T-helper 9 cell (primary cell): ENCODE measurements at regions not wholly inside any gene's neighbourhood (a gene's known extent, or its start where the extent isn't known, plus 50 kb on each side); places are given as distances from the start of the nearest gene placed in this dataset.
"Not testable (repeated sequence)": the region's sequence is repeated elsewhere in the genome, so short reads cannot be mapped to it uniquely, and the experiment has no call there.

ENCODE experiments used
- DNase-seq: peaks from one replicate; pipeline ENCODE4 v3.0.0-alpha.2; 2020

GRCh38 chr6:137304020-137304780 lies 85.0 kb upstream of the IFNGR1 start:
- DNase-seq = no peak

- no peak for DNase-seq
Measured at GRCh38 chr6:137303441-137303840, 84.3 kb upstream of the IFNGR1 start.

DNA sequence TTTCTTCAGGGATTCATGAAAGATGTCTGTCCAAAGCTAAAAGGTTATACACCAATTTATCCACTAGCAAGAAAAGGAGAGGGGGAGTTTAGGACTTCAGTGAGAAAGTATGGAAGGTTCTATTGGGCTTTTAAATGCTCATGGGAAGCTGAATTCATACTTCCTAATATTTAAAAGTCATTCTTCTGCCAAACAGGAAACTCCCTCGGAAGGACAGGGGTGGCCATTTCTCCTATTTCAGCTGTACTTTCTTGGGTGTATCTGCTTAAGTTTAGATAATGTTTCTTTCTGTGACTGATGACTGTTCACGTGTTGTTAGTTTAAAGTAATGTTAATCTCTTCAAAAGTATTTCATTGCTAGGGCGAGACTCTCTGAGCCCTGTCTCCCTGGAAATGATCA lies 80.5 kb upstream of the IFNGR1 start:
- DNase-seq = no peak

DNA sequence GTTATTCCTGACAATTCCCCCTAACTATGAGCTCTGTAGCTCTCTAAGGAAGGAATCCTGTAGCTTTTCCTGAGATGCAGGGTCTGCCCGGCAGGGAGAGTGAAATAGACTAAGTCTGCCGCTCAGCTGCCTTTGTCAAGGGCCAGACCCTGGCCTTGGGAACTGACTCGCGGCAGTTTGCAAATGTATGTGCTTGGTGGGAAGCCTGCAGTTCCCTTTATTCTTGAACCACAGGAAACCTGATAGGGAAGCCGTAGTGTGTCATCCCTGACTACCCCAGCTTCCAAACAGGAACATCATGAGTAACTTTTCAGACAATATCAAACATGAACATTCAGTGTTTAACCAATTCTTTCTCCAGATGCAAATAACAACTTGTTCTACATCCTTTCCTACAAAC lies 78.7 kb upstream of the IFNGR1 start:
- no peak for DNase-seq

- DNase-seq = not testable (repeated sequence)
Measured at GRCh38 chr6:137292326-137292725, 73.1 kb upstream of the IFNGR1 start.

DNA sequence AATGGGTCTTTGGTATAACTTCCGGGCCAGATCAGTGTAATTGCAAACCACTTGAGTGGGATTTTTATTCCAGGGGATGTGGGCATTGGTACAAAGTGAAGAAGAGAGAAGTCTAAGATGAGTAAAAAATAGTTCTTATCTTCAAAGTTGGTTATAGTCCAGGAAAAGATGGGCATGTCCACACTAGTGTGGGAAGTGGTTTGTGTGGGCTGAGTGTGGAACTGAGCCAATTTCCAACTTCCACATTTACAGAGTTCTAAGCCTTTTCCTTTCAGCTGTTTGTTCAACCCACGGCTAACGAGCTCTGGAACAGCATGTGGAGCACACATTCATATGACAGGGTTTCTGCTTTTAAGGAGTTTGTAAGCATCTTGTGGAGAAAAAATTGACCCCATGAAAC lies 72.3 kb upstream of the IFNGR1 start:
- no peak for DNase-seq

- DNase-seq = no peak
Measured at GRCh38 chr6:137290601-137291261, 71.5 kb upstream of the IFNGR1 start.

DNA sequence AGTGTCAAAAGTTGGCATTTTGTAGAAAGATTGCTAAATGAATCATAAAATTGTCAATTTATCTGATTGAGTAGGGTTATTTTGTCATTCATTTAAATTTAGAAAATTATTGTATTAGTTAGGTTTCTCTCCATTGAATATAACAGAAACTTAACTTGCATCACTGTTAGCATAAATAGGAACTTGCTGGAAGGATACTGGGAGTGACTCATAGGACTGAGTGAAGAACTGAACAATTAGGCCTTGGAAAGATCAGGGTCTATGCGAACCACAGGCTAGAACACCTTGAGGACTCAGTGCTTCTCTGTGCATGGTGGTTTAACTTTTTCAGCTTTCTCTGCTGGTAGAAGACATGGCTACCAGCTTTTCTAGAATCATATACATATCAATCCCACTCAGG lies 67.7 kb upstream of the IFNGR1 start:
- DNase-seq = no peak

GRCh38 chr6:137286368-137286767 lies 67.2 kb upstream of the IFNGR1 start:
- no peak for DNase-seq

DNA sequence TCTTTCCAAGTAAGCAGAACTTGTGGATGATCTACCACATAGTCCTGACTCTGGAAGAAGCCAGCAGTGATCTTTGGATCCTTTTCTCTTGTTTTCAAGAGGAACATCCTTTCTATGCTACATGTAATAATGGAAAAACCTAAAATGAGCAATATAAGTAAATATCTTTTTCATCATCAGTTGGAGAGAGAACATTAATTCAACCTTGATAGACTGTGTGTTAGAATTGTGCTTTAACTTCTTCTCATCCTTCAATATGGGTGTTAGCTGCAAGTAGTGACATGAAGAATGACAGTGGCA lies 65.6 kb upstream of the IFNGR1 start:
- no peak for DNase-seq

GRCh38 chr6:137283940-137284810 lies 65.0 kb upstream of the IFNGR1 start:
- no peak for DNase-seq

GRCh38 chr6:137283080-137283479 lies 63.9 kb upstream of the IFNGR1 start:
- no peak for DNase-seq

DNA sequence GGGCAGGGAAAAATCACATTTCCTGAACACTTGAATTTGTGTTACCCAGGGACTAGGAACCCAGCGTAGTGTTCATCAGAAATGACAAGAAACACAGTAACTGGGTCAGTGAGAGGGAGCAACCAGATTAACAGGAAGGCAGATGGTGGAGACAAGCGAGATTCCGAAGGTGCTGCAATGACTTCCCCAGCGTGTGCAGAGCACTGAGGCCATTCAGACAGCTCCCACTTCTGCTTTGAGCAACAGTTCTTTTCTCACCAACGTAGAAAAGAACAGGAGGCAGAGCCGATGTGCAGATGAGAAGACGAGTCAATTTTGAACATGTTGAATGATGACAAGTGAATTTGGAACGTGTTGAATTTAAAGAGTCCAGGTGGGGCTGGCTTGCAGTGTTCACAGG lies 63.1 kb upstream of the IFNGR1 start:
- no peak for DNase-seq

DNA sequence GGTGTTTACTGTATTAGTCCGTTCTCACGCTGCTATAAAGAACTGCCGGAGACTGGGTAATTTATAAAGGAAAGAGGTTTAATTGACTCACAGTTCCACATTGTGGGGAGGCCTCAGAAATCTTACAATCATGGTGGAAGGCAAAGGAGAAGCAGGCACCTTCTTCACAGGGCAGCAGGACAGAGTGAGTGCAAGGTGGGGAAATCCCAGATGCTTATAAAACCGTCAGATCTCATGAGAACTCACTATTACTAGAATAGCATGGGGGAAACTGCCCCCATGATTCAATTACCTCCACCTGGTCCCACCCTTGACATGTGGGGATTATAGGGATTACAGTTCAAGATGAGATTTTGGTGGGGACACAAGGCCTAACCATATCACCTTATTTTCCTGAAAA lies 60.1 kb upstream of the IFNGR1 start:
- DNase-seq = not testable (repeated sequence)

DNA sequence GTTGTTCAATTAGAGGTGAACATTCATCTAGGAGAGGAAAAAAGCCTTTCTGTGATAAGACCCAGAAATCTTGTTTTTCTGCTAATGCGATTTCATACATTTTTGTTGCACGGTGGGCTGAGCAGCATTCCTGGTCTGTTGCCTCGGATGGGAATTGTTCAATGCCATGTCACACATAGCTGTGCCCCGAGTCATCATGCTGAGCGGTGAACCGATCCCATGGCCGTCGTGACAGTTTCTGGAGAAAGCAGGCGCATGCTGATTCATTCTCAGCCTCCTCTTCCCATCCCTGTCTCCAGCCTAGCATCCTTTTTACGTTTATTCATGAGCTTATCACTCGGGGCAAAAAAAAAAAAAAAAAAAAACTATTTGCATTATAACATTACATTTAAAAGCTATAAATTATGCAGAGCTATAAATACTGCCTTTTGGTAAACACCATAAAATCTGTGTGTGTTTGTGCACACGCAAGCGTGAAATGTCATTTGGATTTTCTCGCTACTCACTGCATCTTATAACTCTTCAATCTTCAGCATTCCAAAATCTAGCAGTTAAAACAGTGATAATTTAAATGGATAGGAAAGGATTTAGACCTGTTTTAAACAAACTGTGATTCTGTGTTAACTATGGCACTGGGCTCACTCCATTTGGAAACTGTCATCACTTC lies 58.9 kb upstream of the IFNGR1 start:
- no peak for DNase-seq

DNA sequence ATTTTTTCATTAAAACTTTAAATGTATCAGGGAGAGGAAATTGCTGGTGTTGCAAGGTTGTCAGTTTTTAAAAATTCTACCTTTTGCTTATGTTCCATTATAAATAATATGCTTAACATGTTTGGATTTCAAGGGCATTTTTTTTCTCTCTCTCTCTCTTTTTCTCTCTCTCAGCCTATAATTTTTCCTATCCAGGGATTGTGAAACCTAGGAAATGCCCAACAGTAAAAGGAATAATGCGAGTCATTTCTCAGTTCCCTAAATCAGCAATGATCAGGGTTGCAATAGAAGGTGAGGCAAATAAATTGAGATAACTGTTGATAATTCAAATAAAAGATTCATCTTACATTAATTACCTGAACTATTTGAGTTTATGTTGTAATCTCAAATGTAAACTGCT lies 53.2 kb upstream of the IFNGR1 start:
- no peak for DNase-seq

- no peak for DNase-seq
Measured at GRCh38 chr6:137271245-137272183, 52.3 kb upstream of the IFNGR1 start.

DNA sequence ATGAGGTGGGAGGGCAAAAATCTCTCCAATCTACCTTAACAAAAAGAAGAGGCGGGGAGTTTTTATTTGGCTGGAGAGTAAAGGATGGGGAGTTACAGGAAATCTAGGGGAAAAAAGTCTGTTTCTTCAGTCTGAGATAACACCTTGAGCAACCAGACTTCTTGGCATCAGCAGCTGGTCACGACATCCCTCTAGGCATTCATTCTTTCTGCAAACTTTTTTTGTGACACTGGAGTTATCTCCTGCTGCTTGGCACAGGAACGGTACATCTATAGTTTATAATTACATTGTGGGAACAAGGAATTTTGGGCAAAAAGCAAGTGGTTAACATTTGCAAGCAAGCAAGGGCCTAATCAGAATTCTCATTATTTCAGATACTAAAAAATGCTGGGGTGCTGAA lies 50.6 kb upstream of the IFNGR1 start:
- no peak for DNase-seq

- no peak for DNase-seq
Measured at GRCh38 chr6:137269347-137269746, 50.2 kb upstream of the IFNGR1 start.
